ENCODE measurements at regions not wholly inside any gene's neighbourhood (a gene's known extent, or its start where the extent isn't known, plus 50 kb on each side); places are given as distances from the start of the nearest gene placed in this dataset.
A peak's percentile ranks its signal among the peaks of the same experiment; 100 is the strongest.

DNA sequence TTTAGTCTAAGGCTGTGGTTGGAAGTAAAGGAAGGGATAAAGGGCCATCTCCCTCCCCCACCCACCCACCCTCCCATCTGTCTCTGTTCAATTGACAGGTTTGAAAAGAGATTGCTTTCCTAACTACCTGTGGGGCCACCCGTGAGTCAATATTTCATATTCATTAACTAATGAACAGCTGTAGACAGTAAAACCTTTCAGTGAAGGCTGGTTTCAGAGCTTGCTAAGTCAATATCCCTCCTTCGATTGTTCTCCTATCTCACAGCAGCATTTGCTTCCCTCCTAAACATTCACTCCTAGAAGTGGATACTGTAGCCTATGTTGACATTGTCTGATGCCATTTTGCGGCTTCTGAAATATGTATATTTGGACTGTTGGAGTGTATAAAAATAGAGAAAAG is 85.9 kb upstream of the SYNPR start:
- Histone ChIP-seq H3K4me2 (ENCODE audit: insufficient read depth, low read length) (no peak overlapping the region), H3K4me3 (ENCODE audit: insufficient read depth, low read length) (no peak overlapping the region), H3K9me3 (ENCODE audit: low read depth, low read length) (no peaks in the 10 kb centered on the region), H3K27ac (ENCODE audit: low read depth, low read length) (no peak overlapping the region), H3K79me2 (ENCODE audit: insufficient read depth, low read length) (no peaks in the 10 kb centered on the region), H4K20me1 (ENCODE audit: insufficient read depth, low read length) (no peaks in the 10 kb centered on the region), H3K36me3 (ENCODE audit: insufficient read depth, low read length) (no peaks in the 10 kb centered on the region), H3K4me1 (ENCODE audit: insufficient read depth, low read length) (no peaks in the 10 kb centered on the region), H3K27me3 (ENCODE audit: insufficient read depth, low read length) (no peaks in the 10 kb centered on the region), H2AFZ (ENCODE audit: low read length) (no peak overlapping the region)
- no peak for DNase-seq (ENCODE audit: insufficient read length, low spot score, missing footprints)
- TF ChIP-seq, protein P1, sequence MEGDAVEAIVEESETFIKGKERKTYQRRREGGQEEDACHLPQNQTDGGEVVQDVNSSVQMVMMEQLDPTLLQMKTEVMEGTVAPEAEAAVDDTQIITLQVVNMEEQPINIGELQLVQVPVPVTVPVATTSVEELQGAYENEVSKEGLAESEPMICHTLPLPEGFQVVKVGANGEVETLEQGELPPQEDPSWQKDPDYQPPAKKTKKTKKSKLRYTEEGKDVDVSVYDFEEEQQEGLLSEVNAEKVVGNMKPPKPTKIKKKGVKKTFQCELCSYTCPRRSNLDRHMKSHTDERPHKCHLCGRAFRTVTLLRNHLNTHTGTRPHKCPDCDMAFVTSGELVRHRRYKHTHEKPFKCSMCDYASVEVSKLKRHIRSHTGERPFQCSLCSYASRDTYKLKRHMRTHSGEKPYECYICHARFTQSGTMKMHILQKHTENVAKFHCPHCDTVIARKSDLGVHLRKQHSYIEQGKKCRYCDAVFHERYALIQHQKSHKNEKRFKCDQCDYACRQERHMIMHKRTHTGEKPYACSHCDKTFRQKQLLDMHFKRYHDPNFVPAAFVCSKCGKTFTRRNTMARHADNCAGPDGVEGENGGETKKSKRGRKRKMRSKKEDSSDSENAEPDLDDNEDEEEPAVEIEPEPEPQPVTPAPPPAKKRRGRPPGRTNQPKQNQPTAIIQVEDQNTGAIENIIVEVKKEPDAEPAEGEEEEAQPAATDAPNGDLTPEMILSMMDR (IDR thresholded peaks at IDR 0.05; ENCODE audit: extremely low read depth, low read depth, low read length), result no peak

DNA sequence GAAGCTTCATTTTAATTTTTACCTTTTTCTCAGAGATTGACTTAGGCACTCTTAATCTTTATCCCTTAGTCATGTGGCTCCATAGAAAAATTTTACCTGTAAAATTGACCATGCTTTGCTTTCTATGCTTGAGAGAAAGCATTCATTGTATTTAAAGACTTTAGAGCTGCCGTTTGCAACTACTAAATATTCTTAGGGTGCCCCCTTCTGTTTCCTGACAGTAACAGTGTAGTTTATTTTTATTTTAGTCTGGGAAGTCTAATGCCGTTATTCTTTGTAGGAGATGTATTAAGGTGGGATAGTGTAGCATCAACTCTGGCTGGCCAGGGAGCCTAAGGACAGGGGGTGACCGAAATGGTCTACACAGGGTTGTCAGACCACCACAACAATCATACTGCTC is 84.5 kb upstream of the SYNPR start:
- Histone ChIP-seq H3K36me3 (ENCODE audit: insufficient read depth, low read length) (no peaks in the 10 kb centered on the region), H3K4me1 (ENCODE audit: insufficient read depth, low read length) (no peaks in the 10 kb centered on the region), H3K4me3 (ENCODE audit: insufficient read depth, low read length) (no peak overlapping the region), H3K4me2 (ENCODE audit: insufficient read depth, low read length) (no peak overlapping the region), H3K27me3 (ENCODE audit: insufficient read depth, low read length) (no peaks in the 10 kb centered on the region), H2AFZ (ENCODE audit: low read length) (no peak overlapping the region), H3K9me3 (ENCODE audit: low read depth, low read length) (no peaks in the 10 kb centered on the region), H3K27ac (ENCODE audit: low read depth, low read length) (no peak overlapping the region), H4K20me1 (ENCODE audit: insufficient read depth, low read length) (no peaks in the 10 kb centered on the region), H3K79me2 (ENCODE audit: insufficient read depth, low read length) (no peaks in the 10 kb centered on the region)
- TF ChIP-seq, protein P1 (IDR thresholded peaks at IDR 0.05; ENCODE audit: extremely low read depth, low read depth, low read length), result peak; percentile 46
- DNase-seq (ENCODE audit: insufficient read length, low spot score, missing footprints), result no peak

DNA sequence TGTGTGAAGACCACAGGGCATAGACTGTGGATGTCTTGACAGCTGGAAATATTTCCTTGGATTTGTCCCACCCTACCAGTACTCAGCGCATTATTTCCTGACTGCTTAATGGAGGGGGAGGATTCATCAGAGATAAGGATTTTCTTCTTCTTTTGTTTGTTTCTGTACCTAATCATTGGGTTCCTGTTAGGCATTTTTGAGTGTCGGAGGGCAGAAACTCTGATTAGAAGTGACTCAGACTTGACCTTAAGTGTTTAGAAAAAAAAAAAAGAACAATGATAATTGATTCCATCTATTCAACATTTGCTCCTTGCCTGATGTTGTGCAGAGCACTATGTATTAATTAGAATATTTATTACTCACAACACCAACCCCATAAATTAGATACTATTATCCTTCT is 78.5 kb upstream of the SYNPR start:
- Histone ChIP-seq H3K27ac (ENCODE audit: low read depth, low read length) (no peak overlapping the region), H3K4me1 (ENCODE audit: insufficient read depth, low read length) (no peaks in the 10 kb centered on the region), H3K4me3 (ENCODE audit: insufficient read depth, low read length) (no peak overlapping the region), H3K27me3 (ENCODE audit: insufficient read depth, low read length) (no peaks in the 10 kb centered on the region), H3K4me2 (ENCODE audit: insufficient read depth, low read length) (no peak overlapping the region), H3K79me2 (ENCODE audit: insufficient read depth, low read length) (no peaks in the 10 kb centered on the region), H2AFZ (ENCODE audit: low read length) (no peak overlapping the region), H3K36me3 (ENCODE audit: insufficient read depth, low read length) (no peaks in the 10 kb centered on the region), H4K20me1 (ENCODE audit: insufficient read depth, low read length) (no peaks in the 10 kb centered on the region), H3K9me3 (ENCODE audit: low read depth, low read length) (no peaks in the 10 kb centered on the region)
- no peak for DNase-seq (ENCODE audit: insufficient read length, low spot score, missing footprints)
- TF ChIP-seq, protein P1 (IDR thresholded peaks at IDR 0.05; ENCODE audit: extremely low read depth, low read depth, low read length), result no peak

DNA sequence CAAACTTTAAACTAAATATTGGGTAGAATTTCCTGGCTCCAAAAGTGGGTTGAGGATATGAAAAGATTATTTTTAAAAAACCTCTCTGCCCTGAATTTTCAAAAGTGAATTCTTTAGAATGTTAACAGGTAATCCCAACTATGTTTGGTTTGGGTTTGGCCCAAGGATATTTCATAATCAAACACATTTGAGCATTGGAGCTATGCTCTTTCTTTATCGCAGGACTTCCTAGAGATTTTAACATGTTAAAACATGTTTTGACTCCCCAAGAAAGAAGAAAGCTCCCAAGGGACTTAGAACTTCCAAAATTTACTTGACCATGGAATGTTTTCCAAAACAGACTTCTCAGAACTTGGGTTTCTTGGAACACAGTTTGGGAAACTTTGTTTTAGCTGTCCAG is 75.6 kb upstream of the SYNPR start:
- no peak for DNase-seq (ENCODE audit: insufficient read length, low spot score, missing footprints)
- no peak overlapping the region for H3K27ac ChIP-seq (ENCODE audit: low read depth, low read length)
- no peaks in the 10 kb centered on the region for H3K79me2 ChIP-seq (ENCODE audit: insufficient read depth, low read length)

More for the DNA sequence above, 75.6 kb upstream of the SYNPR start:
- TF ChIP-seq, protein P1 (IDR thresholded peaks at IDR 0.05; ENCODE audit: extremely low read depth, low read depth, low read length), result no peak
- no peak overlapping the region for H3K4me3 ChIP-seq (ENCODE audit: insufficient read depth, low read length)
- no peaks in the 10 kb centered on the region for H3K4me1 ChIP-seq (ENCODE audit: insufficient read depth, low read length)
- H4K20me1 ChIP-seq (ENCODE audit: insufficient read depth, low read length), result no peaks in the 10 kb centered on the region
- no peaks in the 10 kb centered on the region for H3K9me3 ChIP-seq (ENCODE audit: low read depth, low read length)
- no peak overlapping the region for H3K4me2 ChIP-seq (ENCODE audit: insufficient read depth, low read length)
- no peak overlapping the region for H2AFZ ChIP-seq (ENCODE audit: low read length)
- H3K27me3 ChIP-seq (ENCODE audit: insufficient read depth, low read length), result no peaks in the 10 kb centered on the region
- H3K36me3 ChIP-seq (ENCODE audit: insufficient read depth, low read length), result no peaks in the 10 kb centered on the region
